ENCODE measurements at regions not wholly inside any gene's neighbourhood (a gene's known extent, or its start where the extent isn't known, plus 50 kb on each side); places are given as distances from the start of the nearest gene placed in this dataset.

- peaks cover 34% of the 10 kb centered on the region for H3K4me1 ChIP-seq (ENCODE audit: insufficient read depth, low read length, poor library complexity, severe bottlenecking)
- H3K4me3 ChIP-seq (ENCODE audit: low read depth, low read length, poor library complexity, severe bottlenecking): no peak overlapping the region
- DNase-seq (ENCODE audit: low spot score): no peak
- no peaks in the 10 kb centered on the region for H3K27me3 ChIP-seq (replicated peaks; ENCODE audit: insufficient read depth, low read depth, low read length, poor library complexity)
- BruUV-seq (replicated peaks): no TSS peak
- H3K9me3 ChIP-seq (ENCODE audit: low read depth, low read length, poor library complexity, severe bottlenecking): no peaks in the 10 kb centered on the region
- H3K27ac ChIP-seq (ENCODE audit: low read depth, low read length, poor library complexity, severe bottlenecking): peak overlapping the region; percentile 86
- no peak for TF ChIP-seq CTCF (conservative IDR thresholded peaks at IDR 0.05; ENCODE audit: low read depth, low read length)
- TF ChIP-seq EZH2 (IDR thresholded peaks at IDR 0.05; ENCODE audit: borderline replicate concordance, low read depth, low read length, poor library complexity, severe bottlenecking): no peak
- ChIA-PET POLR2A (ENCODE audit: low non-redundant PET) (no interaction called here), CTCF (no interaction called here)
- intact Hi-C loops (cut with micrococcal nuclease; ENCODE audit: unreplicated experiment): no loop called here
- no peaks in the 10 kb centered on the region for H3K36me3 ChIP-seq (ENCODE audit: insufficient read depth, low read length, poor library complexity, severe bottlenecking)
Observed at GRCh38 chr9:14961372-14962068, 51.3 kb upstream of the FREM1 start.

- POLR2A ChIA-PET (ENCODE audit: low non-redundant PET): no interaction called here
- intact Hi-C loops (cut with micrococcal nuclease; ENCODE audit: unreplicated experiment): no loop called here
- no peak overlapping the region for H3K27ac ChIP-seq (ENCODE audit: low read depth, low read length, poor library complexity, severe bottlenecking)
- CTCF ChIA-PET: no interaction called here
- no peaks in the 10 kb centered on the region for H3K9me3 ChIP-seq (ENCODE audit: low read depth, low read length, poor library complexity, severe bottlenecking)
- peaks cover 34% of the 10 kb centered on the region for H3K4me1 ChIP-seq (ENCODE audit: insufficient read depth, low read length, poor library complexity, severe bottlenecking)
- no TSS peak for BruUV-seq (replicated peaks)
- TF ChIP-seq EZH2 (IDR thresholded peaks at IDR 0.05; ENCODE audit: borderline replicate concordance, low read depth, low read length, poor library complexity, severe bottlenecking): no peak
- no peaks in the 10 kb centered on the region for H3K27me3 ChIP-seq (replicated peaks; ENCODE audit: insufficient read depth, low read depth, low read length, poor library complexity)
- DNase-seq (ENCODE audit: low spot score): no peak
- H3K36me3 ChIP-seq (ENCODE audit: insufficient read depth, low read length, poor library complexity, severe bottlenecking): no peaks in the 10 kb centered on the region
- no peak overlapping the region for H3K4me3 ChIP-seq (ENCODE audit: low read depth, low read length, poor library complexity, severe bottlenecking)
Observed at GRCh38 chr9:14960881-14961280, 50.7 kb upstream of the FREM1 start.

Data from A673 (cell line).